RPMI8226 (cell line): ENCODE measurements at regions not wholly inside any gene's neighbourhood (a gene's known extent, or its start where the extent isn't known, plus 50 kb on each side); places are given as distances from the start of the nearest gene placed in this dataset.

Source experiments
- DNase-seq: peaks from one replicate; pipeline ENCODE4 v3.0.0-alpha.2; 2015

DNA sequence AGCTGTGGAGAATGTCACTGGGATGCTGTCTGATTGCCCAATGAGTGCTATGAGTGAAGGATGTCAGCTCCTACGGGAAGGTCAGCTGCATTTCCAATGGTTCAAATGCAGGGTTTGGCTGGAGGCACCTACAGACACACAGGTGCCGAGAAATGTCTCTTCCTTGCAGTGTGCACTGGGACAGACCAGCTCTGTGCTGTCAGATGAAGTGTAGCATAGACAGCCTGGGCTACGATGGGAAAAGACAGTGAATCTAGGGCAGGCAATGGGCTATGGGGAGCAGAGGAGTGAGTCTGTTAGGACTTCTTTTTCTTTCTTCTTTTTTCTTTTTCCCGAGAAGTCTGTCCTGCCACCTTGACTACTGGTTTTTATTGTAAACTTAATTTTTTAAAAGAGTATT lies 223.1 kb upstream of the EOMES start:
- DNase-seq, result no peak

DNA sequence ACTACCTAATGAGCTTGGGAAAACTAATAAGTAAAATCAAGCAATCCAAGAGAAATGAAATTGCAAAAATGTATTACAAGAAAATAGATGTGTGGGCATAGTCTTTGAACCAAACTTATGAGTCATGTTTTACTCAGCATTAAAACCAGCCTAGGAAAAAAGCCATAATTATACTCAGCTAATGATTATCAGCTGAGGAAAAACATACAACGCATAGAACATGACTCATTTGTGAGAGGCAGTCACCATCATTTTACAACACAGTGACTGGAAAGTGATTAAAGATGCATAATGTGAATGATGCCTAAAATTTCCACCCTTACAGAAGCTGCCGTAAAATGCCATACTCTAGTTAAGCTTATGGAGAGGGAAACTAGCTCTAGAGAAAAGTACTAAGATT lies 238.0 kb upstream of the EOMES start:
- no peak for DNase-seq

DNA sequence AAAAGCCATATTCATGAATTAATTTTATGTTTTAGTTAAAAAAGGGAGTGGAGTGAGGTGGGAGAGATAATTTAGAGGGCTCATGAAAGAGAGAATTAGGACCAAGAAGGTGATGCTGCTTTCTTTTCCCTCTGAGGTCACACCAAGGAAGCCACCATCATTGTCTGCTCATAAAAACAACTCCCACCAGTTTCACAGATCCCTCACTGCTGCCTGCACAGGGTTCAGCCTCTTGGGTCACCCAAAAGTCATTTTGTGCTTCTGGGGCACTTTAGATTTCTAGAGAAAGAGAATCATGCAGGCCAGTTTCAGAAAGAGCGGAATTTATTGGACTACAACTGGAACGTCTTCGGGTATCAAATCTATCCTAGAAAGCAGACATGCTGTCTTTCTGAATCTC lies 241.4 kb upstream of the EOMES start:
- DNase-seq, result no peak

DNA sequence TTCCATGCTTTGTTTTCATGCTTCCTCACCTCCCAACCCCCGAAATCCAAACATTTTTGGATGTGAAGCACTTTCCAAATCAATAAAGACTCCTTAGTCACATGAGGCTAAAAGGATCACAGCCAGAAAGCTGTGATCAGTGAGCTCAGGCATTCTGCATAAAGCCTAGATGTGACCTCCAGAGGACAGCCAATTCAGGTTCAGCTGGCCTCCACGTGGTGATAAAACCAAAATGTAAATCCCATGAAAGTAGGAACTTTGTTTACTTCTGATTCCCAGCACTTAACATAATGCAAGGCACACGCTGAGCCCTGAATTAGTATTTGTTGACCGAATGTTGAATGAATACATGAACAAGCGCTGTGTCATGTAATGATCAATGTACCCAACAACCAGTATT lies 249.5 kb upstream of the EOMES start:
- DNase-seq, result no peak

DNA sequence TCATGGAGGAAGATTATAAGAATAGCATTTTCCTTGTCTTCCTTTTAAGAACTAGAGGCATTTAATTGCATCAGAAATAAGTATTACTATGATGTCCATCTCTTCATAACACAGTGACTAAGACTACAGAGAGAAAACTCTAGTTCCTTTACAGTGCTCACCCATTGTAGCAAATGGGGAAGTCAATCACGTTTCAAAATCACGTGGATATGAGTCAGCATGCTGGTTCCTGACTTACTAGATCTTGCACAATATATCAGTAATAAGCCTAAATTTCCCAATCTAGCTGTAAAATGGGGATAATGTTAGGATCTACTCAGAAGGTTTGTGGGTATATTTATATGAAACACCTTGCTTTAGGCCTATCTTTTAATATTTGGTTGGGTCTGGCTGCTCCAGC lies 254.8 kb upstream of the EOMES start:
- no peak for DNase-seq

DNA sequence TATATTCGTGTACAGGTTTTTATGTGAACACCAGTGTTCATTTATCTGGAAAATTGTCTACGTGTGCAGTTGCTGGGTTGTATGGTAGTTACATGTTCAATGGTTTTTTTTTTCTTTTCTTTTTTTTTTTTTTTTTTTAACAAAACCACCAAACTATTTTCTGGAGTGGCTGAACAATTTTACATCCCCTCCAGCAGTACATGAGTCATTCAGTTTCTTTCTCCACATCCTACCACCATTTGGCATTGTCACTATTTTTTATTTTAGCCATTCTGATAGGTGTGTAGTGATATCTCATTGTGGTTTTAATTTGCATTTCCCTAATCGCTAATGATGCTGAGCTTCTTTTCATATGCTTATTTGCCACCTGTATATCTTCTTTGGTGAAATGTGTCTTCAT lies 256.3 kb upstream of the EOMES start:
- DNase-seq, result no peak

DNA sequence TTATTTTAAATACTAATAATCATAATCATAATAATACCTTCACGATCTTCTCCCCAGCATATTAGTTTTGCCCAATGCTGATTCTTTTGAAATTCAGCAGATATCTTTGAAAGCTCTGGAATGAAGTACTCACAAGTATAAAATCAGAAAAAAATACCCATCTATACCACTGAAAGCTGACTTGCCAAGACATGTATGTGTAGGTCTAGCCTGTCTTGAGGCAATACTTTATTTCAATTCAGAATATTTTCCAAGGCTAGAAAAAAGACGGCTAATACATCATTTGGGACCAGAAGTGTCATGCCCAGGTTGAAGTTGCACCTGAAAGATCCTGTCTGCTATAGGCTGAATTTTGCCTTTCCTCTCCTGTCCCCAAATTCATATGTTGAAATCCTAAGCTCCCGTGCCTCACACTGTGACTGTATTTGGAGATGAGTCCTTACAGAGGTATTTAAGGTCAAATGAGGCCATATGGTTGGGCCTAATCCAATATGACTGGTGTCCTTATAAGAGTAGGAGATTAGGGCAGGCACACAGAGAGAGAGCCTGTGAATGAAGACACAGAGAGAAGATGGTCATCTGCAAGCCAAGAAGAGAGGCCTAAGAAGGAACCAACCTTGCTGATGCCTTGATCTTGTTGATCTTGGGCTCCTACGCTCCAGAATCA lies 255.9 kb upstream of the CMC1 start:
- DNase-seq, result no peak

DNA sequence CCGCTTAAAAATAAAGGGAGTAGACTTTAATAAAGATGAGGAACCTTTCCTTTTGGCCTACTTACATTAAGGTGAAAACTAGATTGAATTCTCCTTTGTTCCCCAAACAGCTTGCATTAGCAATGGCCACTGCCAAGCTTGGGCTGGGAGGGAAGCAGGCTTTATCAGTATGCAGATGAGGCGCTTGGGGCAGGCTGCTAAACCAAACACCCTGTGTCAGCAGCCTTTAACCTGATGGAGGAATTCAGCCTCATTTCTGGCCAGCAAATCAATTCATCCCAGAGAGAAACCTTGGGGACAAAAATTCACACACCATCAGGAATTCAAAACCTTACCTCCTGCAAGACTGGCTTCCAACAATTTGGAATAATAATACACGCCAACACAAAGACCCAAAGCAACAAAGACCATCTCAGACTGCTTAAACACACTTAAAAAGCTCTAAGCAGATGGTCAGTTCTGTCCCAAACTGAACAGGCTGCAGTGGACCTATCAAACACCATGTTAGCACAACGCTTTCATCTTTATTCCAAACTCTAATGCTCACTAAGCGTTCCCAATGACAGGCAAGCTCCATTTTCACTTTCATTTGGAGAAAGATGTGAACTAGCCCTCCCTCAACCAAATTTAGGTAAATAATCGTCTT lies 255.1 kb upstream of the CMC1 start:
- no peak for DNase-seq

DNA sequence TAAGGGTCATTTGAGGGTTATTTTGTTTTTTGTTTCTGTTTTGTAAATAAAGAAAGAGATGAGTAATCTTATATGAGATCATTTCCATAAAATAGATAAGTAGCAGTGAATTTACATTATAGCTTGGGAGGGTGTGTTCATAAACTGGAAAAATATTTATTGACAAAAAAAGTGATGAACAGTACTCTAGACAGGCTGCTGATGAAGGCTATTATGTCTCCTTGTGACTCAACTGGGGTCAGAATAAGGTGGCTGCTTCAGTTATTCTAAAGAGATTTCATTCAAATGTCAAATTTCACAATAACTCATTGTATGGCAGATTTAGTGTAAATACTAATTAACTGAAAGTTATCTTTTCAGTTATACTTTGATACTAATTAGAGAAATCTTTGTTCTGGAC lies 251.1 kb upstream of the CMC1 start:
- no peak for DNase-seq

DNA sequence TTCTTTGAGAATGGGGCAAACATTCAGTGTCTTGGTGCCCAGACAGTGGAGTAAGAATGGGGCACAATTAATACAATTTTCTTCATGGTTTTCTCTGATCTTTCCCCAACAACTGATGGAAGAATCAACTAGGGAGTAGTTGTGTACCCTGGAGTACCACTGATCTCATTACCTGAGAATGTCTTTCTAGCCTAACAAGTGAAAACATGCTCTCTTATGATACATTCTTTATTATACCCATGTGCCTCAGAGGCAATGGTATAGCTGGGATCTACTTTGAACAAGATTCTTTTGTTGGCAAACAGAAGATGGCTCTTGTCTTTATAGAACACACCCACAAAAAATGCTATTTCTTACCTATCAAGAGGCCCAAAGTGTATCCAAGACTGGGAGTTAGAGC lies 250.6 kb upstream of the CMC1 start:
- no peak for DNase-seq

DNA sequence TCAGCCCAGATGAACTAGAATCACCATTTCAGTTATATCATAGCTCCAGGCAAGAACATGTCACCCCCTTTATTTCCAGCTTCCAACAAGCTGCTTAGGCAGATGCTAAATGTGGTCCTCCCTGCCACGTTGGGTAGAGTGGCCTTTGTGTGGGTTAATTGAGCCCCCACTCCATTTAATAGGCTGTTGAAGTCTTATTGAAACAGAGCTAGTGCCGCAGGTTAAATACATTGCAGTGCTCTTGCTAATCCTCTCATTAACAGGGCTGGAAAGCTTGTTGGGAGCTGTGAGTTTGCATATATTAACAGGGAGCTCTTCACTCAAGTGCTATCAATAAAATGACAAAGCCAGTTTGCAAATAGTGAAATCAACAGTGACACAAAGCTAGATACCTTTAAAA lies 248.4 kb upstream of the CMC1 start:
- DNase-seq, result no peak

DNA sequence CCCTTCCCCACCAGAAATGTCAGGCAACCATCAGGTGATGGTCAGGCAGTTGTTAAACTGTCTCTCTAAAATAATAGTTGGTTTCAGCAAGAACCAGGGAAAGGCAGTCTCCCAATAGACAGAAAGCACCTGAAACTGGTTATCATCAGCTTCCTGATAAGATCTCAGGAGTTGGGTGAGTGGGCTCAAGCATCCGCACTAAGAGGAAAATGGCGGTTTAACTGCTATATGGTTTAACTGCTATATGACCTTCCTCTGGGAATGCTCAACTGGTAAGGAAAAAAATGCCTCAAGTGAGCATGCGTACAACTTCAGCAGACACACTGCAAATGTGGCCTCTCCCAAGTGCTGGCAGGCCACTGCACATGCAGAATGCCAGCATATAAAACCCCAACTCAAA lies 240.8 kb upstream of the CMC1 start:
- DNase-seq, result no peak

DNA sequence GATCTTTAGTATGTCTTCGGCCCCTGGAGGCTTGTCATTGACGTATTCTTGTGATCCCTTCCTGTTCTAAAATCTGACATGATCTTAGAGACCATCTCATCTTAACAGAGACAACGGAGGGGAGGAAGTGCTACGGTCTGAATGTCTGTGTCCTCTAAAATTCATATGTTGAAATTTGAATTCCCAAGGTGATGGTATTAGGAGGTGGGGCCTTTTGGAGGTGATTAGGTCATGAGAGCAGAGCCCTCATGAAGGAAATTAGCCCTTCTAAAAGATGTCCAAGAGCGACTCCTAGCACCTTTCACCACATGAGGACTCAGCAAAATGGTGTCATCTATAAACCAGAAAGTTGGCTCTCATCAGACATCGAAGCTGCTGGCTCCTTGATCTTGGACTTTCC lies 233.2 kb upstream of the CMC1 start:
- DNase-seq, result no peak

DNA sequence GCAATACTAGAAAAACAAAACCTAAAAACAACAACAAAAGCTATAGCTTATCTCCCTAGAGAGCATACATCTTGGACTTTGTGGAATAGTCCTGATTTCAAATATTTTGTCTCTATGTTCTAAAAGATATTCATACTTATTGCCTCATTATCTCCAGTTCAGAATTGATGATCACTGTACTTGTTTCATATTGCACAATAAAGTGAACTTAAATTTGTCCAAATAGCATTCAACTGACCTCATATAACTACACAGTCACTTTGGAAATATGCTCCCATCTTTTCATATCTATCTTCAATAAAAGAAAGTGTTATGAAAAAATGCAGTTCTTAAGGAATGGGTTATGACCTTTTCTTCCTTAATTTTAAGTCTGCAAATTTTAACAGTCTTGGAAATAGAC lies 228.6 kb upstream of the CMC1 start:
- no peak for DNase-seq

DNA sequence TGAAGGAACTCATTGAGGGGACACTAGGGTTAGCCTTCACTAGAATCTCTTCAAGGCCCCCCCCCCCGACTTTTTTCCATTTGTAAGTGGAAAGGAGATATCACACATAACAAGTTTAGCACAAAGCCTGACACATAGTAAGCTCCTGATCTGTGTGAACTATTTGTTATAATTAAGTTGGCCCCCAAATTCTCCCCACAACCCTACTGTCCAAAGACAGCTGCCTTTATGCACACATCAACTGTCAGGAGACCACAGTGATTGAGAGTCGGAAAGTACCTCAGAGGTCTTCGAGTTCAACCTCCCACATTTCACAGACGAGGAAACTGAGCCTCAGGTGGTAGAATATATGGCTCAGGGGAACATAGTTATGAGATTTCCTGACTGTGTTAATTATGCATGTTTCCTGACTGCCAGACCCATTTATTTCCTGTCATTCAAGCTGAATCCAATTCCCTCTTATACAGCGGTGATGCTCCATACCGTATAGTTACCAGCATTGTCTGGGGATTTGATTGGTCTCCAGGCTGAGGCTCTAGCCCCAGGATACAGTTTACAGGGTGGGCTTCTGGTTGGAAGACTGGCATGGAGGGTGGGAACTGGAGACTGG lies 227.4 kb upstream of the CMC1 start:
- DNase-seq, result no peak

DNA sequence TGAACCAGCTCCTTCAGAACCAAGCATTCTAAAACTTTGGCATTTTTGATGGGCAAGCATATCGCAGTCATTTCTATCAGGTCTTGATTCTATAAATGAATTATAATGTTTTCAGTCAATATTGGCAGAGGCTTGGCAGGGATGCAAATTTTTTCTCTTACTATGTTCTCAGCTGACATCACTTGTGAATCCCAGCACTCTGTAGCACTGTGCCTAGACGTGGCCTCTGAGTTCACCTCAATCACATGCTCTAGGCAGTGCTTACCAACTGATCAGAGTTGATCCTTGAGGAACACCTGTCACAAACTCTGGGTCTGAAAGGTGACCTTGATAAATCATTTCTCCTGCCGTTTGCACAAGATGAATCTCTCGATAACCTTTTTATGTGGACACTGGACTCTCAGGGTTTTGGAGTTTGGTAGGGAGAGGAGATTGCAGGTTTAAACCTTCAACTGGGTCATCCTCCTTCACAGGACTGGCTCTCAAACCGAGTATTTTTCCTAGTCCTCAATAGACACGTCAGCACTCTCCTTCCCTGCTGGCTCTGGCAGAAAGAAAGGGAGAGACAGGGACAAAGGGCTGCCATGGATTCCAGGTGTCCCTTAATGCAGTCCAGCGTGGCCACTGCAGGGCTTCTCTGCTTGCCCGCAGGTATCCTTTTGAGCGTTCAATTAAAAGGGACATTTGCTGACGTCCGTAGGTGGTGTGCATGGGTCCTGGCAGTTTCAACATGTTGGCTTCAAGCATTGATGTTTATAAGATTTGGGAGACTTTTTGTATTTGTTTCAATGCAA lies 222.3 kb upstream of the CMC1 start:
- no peak for DNase-seq

DNA sequence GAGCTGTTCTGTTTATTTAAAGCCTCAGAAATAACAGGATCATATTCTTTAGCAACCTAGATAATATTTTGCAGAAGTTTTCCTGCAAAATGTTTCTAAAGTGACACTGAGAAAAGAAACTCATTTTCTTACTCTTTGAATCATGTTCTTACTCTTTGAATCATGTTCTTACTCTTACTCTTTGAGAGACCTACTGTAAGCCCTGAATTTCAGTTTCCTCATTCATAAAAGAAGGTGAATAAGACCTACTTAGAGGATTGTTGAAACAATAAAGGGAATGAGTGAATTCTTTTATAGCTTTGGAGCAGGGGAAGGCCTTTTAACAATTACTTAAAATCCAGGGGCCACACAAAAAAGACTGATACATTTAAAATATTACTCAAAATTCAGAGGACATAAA lies 221.7 kb upstream of the CMC1 start:
- no peak for DNase-seq

DNA sequence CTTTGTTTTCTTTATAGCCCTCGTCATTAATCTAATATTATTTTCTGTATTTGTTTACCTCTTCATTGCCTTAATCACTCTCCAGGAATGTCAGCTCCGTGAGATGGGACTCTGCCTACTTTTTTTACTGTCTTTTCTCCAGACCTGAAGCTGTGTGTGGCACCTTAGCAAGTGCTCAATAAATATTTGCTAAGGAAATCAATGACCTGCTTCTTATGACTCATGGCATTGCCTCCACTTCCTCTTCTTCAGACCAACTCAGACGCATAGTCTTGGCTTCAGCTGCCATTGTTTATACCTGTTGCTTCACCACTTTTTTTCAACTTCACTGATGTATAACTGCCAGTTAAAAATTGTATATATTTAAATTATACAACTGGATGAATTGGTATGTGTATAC lies 218.5 kb upstream of the CMC1 start:
- no peak for DNase-seq

DNA sequence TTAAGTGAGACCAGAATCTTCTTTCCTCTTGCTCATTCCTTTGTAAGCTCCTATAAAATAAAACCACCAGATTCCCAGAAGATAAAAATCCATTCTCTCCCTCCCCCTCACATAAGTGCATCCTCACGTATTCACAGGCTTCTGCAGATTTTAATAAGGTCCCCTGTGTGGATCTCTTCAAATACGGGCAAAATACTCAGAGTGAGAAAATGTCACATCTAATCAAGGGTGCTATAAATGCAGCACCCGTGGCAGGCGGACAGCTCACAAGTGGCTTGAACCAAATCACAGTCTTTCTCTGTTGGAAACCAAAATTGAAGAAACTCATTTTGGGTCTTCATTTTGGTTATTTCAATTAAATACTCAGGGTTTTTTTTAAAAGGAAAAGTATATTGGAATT lies 212.9 kb upstream of the CMC1 start:
- DNase-seq, result no peak

DNA sequence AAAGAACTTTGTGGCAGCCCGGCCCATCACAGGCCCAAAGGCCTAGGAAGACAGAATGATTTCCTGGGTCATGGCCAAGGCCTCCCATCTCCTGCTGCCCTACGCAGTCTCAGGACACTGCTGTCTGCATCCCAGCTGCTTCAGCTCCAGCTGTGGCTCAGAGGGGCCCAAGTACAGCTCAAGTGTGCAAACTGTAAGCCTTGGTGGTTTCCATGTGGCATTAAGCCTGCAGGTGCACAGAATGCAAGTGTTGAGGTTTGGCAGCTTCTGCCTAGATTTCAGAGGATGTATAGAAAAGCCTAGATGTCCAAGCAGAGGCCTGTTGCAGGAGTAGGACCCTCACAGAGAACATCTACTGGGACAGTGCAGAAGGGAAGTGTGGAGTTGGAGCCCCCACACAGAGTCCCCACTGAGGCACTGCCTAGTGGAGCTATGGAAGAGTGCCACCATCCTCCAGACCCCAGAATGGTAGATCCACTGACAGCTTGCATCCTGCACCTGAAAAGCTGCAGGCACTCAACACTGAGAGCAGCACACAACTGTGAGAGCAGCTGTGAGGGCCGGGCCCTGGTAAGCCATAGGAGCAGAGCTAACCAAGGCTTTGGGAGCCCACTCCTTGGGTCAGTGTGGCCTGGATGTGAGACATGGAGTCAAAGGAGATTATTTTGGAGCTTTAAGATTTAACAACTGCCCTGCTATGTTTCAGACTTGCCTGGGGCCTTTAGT lies 208.2 kb upstream of the CMC1 start:
- DNase-seq, result no peak

DNA sequence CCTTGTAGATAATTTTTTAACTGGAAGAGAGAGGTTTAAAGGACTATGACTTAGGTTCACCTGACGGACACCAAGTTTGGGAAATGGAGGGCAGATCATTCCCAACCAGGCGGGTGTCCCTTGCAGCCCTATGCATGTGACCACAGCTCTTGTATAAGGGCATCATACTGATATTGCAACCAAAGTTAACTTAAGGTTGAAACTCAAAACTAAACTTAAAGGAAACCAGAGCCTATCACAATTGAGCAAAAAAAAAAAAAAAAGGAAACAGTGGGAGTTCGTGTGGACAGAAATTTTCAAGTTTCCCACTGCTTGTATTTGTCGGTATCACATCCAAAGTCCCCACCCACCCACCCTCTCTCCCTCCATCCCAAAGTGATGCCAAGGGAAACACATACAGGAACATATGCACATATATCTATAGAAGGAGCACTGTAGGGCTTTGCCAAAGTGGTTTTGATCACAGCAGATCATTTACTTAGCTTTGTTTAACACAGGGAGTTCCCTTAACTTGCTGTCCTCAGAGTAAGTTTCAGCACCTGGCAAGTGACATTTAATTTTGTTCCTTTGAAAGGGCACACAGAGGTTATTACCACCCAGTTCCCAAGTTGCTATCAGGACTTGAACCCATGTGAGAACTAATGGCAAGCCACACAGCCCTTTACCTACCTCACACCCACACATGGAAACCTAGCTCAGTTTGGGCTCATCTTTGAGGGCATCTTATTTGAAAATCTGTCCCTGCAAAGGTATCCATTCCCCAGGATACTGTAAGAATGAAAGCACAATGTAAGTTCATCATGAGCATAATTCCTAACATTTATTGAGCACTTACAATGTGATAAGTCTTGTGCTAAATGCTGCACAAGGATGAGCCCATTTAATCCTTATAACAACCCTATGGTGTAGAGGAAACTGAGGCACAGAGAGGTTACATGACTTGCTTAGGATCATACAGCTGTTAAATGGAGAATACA lies 204.5 kb upstream of the CMC1 start:
- no peak for DNase-seq

DNA sequence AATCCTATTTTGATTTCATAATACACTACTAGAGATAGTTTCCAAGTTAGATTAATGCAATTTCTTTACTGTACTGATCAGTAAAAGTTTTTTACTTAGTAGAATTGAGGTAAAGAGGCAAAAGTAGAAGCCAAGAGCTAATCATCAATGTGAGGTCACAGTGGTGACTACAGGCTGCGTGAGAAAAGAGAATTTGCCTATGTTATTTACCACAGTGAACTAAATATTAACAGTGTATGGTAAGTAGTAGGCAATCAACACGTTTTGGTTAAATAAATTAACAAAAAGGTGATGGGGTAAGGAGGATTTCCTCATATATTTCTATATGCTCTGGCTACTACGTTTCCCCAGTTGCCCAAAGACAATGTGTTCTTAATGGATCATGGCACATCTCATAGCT lies 202.2 kb upstream of the CMC1 start:
- no peak for DNase-seq
